ENCODE measurements at regions not wholly inside any gene's neighbourhood (a gene's known extent, or its start where the extent isn't known, plus 50 kb on each side); places are given as distances from the start of the nearest gene placed in this dataset.

GRCh38 chr10:31648966-31649365 is 279.7 kb downstream of the ARHGAP12 start:
- TF ChIP-seq CTCF (IDR thresholded peaks at IDR 0.05; ENCODE audit: low read length), result no peak
- no peak for TF ChIP-seq EZH2 (IDR thresholded peaks at IDR 0.05; ENCODE audit: borderline replicate concordance, low read length)

Measured in OCI-LY1 (cell line).